ENCODE measurements at regions not wholly inside any gene's neighbourhood (a gene's known extent, or its start where the extent isn't known, plus 50 kb on each side); places are given as distances from the start of the nearest gene placed in this dataset.
A peak's percentile ranks its signal among the peaks of the same experiment; 100 is the strongest.

- TF ChIP-seq CTCF (IDR thresholded peaks at IDR 0.05) (peak in 2 of 6 experiments; percentile 1 to 76), POLR2A (IDR thresholded peaks at IDR 0.05) (no peak)
These were observed 201.0 kb upstream of the STK26 start for GRCh38 chrX:131821945-131822622.
